NCI-H82 treated with DMSO at 0.1 percent for 48 hours (cell line): ENCODE measurements at regions not wholly inside any gene's neighbourhood (a gene's known extent, or its start where the extent isn't known, plus 50 kb on each side); places are given as distances from the start of the nearest gene placed in this dataset.

Experiments used
- DNase-seq: peaks from one replicate; lab custom pipeline; 2025; ENCODE audit not compliant: unreplicated experiment; lab: John Stamatoyannopoulos, UW

- peak; percentile 82 for DNase-seq
Observed at GRCh38 chr2:176466918-176467452, 197.7 kb downstream of the MTX2 start.

GRCh38 chr2:176467595-176467994, 198.4 kb downstream of the MTX2 start:
- DNase-seq: peak; percentile 21

GRCh38 chr2:176468457-176469113, 199.3 kb downstream of the MTX2 start:
- DNase-seq: no peak

GRCh38 chr2:176470713-176471112, 201.5 kb downstream of the MTX2 start:
- no peak for DNase-seq

- no peak for DNase-seq
Observed at GRCh38 chr2:176471949-176472348, 202.7 kb downstream of the MTX2 start.

GRCh38 chr2:176473177-176473576, 203.9 kb downstream of the MTX2 start:
- DNase-seq: no peak

- DNase-seq: no peak
Observed at GRCh38 chr2:176473851-176474250, 204.6 kb downstream of the MTX2 start.

- DNase-seq: no peak
Observed at GRCh38 chr2:176477336-176477735, 208.1 kb downstream of the MTX2 start.

GRCh38 chr2:176479961-176480360, 210.7 kb downstream of the MTX2 start:
- DNase-seq: peak; percentile 28

- DNase-seq: no peak
Observed at GRCh38 chr2:176482107-176482506, 212.9 kb downstream of the MTX2 start.

- no peak for DNase-seq
Observed at GRCh38 chr2:176483476-176483875, 214.2 kb downstream of the MTX2 start.

GRCh38 chr2:176483901-176484568, 214.8 kb downstream of the MTX2 start:
- no peak for DNase-seq

- no peak for DNase-seq
Observed at GRCh38 chr2:176484838-176485237, 215.6 kb downstream of the MTX2 start.

- no peak for DNase-seq
Observed at GRCh38 chr2:176488431-176488830, 219.2 kb downstream of the MTX2 start.

- DNase-seq: no peak
Observed at GRCh38 chr2:176490061-176490861, 221.0 kb downstream of the MTX2 start.

- DNase-seq: no peak
Observed at GRCh38 chr2:176491172-176491904, 222.1 kb downstream of the MTX2 start.

GRCh38 chr2:176492583-176492982, 223.3 kb downstream of the MTX2 start:
- DNase-seq: no peak

- no peak for DNase-seq
Observed at GRCh38 chr2:176493226-176493825, 224.1 kb downstream of the MTX2 start.

GRCh38 chr2:176493909-176494308, 224.7 kb downstream of the MTX2 start:
- no peak for DNase-seq

- no peak for DNase-seq
Observed at GRCh38 chr2:176494949-176495353, 225.7 kb downstream of the MTX2 start.

- DNase-seq: no peak
Observed at GRCh38 chr2:176495826-176496225, 226.6 kb downstream of the MTX2 start.
